GM06990 (cell line): ENCODE measurements at regions not wholly inside any gene's neighbourhood (a gene's known extent, or its start where the extent isn't known, plus 50 kb on each side); places are given as distances from the start of the nearest gene placed in this dataset.

ENCODE experiments used
- DNase-seq: peaks from one replicate; pipeline ENCODE4 v3.0.0-alpha.2; 2011; ENCODE audit not compliant: insufficient read length; ENCODE audit errors: extremely low read depth
- H3K27me3 ChIP-seq: replicated peaks from 2 replicates; pipeline ENCODE4 v1.6.0; 2011; ENCODE audit warnings: low read length; ENCODE audit not compliant: control insufficient read depth, insufficient read depth
- H3K36me3 ChIP-seq: 2 replicates; pipeline ENCODE4 v1.5.1; 2011; ENCODE audit warnings: low read length; ENCODE audit not compliant: control insufficient read depth, insufficient read depth
- H3K4me3 ChIP-seq: replicated peaks from 2 replicates; pipeline ENCODE4 v1.5.1; 2011; ENCODE audit warnings: low read depth, mild to moderate bottlenecking, control low read depth, low read length
- CTCF ChIP-seq: IDR thresholded peaks from 2 replicates; pipeline ENCODE4 v1.5.1; 2011; ENCODE audit warnings: low read length, control low read depth, mild to moderate bottlenecking, inconsistent platforms; ENCODE audit not compliant: insufficient read depth, poor library complexity, severe bottlenecking

- H3K4me3 ChIP-seq = no peak overlapping the region
- H3K36me3 ChIP-seq = no peaks in the 10 kb centered on the region
- DNase-seq = no peak
- no peak for TF ChIP-seq CTCF
- H3K27me3 ChIP-seq = peaks cover 1% of the 10 kb centered on the region
These were observed 484.6 kb downstream of the RPS24 start for GRCh38 chr10:78518224-78518623.

- TF ChIP-seq CTCF = no peak
- Histone ChIP-seq H3K27me3 (peaks cover 1% of the 10 kb centered on the region), H3K36me3 (no peaks in the 10 kb centered on the region), H3K4me3 (no peak overlapping the region)
- DNase-seq = no peak
These were observed 487.2 kb downstream of the RPS24 start for GRCh38 chr10:78520737-78521430.

- DNase-seq = no peak
- H3K36me3 ChIP-seq = no peaks in the 10 kb centered on the region
- no peaks in the 10 kb centered on the region; the same call in 1 of the 2 replicates for H3K27me3 ChIP-seq
- H3K4me3 ChIP-seq = no peak overlapping the region
- TF ChIP-seq CTCF = no peak
These were observed 489.8 kb downstream of the RPS24 start for GRCh38 chr10:78523453-78523852.

- TF ChIP-seq CTCF = no peak
- no peaks in the 10 kb centered on the region for H3K36me3 ChIP-seq
- no peak overlapping the region for H3K4me3 ChIP-seq
- H3K27me3 ChIP-seq = no peaks in the 10 kb centered on the region; the same call in 1 of the 2 replicates
- DNase-seq = no peak
These were observed 490.7 kb downstream of the RPS24 start for GRCh38 chr10:78524342-78524741.

GRCh38 chr10:78524941-78525340 lies 491.3 kb downstream of the RPS24 start:
- no peaks in the 10 kb centered on the region; the same call in 1 of the 2 replicates for H3K27me3 ChIP-seq
- H3K36me3 ChIP-seq = no peaks in the 10 kb centered on the region
- H3K4me3 ChIP-seq = no peak overlapping the region
- no peak for DNase-seq
- TF ChIP-seq CTCF = no peak
